SK-N-MC (cell line): ENCODE measurements at regions not wholly inside any gene's neighbourhood (a gene's known extent, or its start where the extent isn't known, plus 50 kb on each side); places are given as distances from the start of the nearest gene placed in this dataset.
A peak's percentile ranks its signal among the peaks of the same experiment; 100 is the strongest.

Experiments used
- DNase-seq: peaks from one replicate; pipeline ENCODE4 v3.0.0-alpha.2; 2011; ENCODE audit warnings: low read depth, low spot score
- H3K27ac ChIP-seq: fragments of 200-600 bp; sonication (generic); 2 replicates; pipeline ENCODE4 v1.5.1; 2016; ENCODE audit warnings: mixed run types
- H3K36me3 ChIP-seq: fragments of 200-600 bp; sonication (generic); 2 replicates; pipeline ENCODE4 v1.6.1; 2017; ENCODE audit warnings: antibody characterized with exemption, low read length, mixed read lengths; ENCODE audit not compliant: insufficient read depth
- H3K4me3 ChIP-seq: fragments of 200-600 bp; sonication (generic); 2 replicates; pipeline ENCODE4 v1.5.1; 2016
- H3K9ac ChIP-seq: fragments of 200-600 bp; sonication (generic); 2 replicates; pipeline ENCODE4 v1.8.0; 2017; ENCODE audit warnings: mixed run types, mixed read lengths; ENCODE audit not compliant: insufficient read length
- H3K9me3 ChIP-seq: fragments of 200-600 bp; sonication (generic); 2 replicates; pipeline ENCODE4 v1.6.1; 2017; ENCODE audit warnings: low read depth, mild to moderate bottlenecking, antibody characterized with exemption, low read length, moderate library complexity, mixed read lengths
- EZH2 ChIP-seq: fragments of 200-600 bp; sonication (generic); IDR thresholded peaks from one replicate; pipeline ENCODE4 v1.6.1; 2017; ENCODE audit warnings: antibody characterized with exemption
- FOXP2 ChIP-seq: optimal IDR thresholded peaks from 2 replicates; pipeline ENCODE3; 2011; ENCODE audit warnings: mild to moderate bottlenecking, moderate library complexity; ENCODE audit not compliant: insufficient read depth; ENCODE audit errors: extremely low read length, control extremely low read depth
- POLR2AphosphoS5 ChIP-seq: IDR thresholded peaks from 2 replicates; pipeline ENCODE4 v1.6.1; 2012; ENCODE audit warnings: mild to moderate bottlenecking, low read depth, low read length, borderline replicate concordance

DNA sequence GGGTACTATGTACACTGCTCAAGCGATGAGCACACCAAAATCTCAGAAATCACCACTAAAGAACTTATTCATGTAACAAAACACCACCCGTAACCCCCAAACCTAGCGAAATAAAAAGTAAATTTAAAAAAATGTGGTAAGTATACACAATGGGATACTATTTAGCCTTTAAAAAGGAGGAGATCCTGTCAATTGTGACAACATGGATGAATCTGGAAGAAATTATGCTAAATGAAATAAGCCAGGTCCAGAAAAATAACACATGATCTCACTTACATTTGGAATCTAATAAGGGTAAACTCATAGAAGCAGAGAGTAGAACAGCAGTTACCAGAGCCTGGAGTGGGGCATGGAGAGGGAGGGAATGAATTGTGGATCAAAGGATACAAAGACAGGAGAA lies 98.5 kb upstream of the SPATS2L start:
- H3K27ac ChIP-seq = no peak overlapping the region
- H3K9ac ChIP-seq = no peak overlapping the region
- no peak overlapping the region for H3K4me3 ChIP-seq
- TF ChIP-seq EZH2 = no peak
- no peak for TF ChIP-seq POLR2AphosphoS5
- TF ChIP-seq FOXP2 = no peak
- H3K36me3 ChIP-seq = no peaks in the 10 kb centered on the region
- no peak for DNase-seq
- no peaks in the 10 kb centered on the region for H3K9me3 ChIP-seq

DNA sequence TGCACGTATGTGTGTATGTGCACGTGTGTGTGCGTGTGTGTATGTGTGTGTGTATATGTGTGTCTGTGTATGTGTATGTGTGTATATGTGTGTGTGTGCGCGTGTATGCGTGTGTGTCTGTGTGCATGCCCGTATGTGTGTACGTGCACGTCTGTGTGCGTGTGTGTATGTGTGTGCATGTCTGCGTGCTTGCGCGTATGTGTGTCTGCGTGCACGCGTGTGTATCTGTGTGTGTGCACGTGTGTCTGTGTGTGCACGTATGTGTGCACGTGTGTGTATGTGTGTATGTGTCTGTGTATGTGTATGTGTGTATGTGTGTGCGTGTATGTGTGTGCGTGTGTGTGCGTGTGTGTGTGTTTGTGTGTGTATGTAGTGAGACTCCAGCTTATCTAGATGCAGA lies 97.5 kb upstream of the SPATS2L start:
- H3K4me3 ChIP-seq = no peak overlapping the region
- no peak for DNase-seq
- H3K9ac ChIP-seq = no peak overlapping the region
- TF ChIP-seq EZH2 = no peak
- no peak for TF ChIP-seq POLR2AphosphoS5
- no peak for TF ChIP-seq FOXP2
- H3K36me3 ChIP-seq = no peaks in the 10 kb centered on the region
- H3K27ac ChIP-seq = no peak overlapping the region
- H3K9me3 ChIP-seq = no peaks in the 10 kb centered on the region

DNA sequence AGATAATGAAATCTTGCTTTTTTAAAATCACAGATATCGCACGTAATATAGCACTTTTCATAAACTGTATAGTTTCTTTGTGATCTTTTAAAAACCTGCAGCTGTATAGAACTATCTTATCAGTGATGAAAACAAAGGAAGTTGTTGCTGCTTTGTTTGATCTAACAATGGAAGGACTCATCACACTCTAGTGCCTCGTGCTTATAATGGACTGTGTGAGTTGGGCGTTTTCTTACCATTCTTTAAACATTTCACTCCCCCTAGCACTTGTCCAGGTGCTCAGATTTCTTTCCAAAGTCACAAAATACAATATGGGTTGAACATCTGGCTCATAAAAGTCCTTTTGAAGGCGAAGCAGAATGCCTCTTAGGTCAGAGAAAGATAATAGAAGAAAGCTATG lies 94.8 kb upstream of the SPATS2L start:
- H3K36me3 ChIP-seq = no peaks in the 10 kb centered on the region
- no peaks in the 10 kb centered on the region for H3K9me3 ChIP-seq
- no peak overlapping the region for H3K9ac ChIP-seq
- H3K4me3 ChIP-seq = no peak overlapping the region
- H3K27ac ChIP-seq = no peak overlapping the region
- TF ChIP-seq EZH2 (no peak), POLR2AphosphoS5 (no peak), FOXP2 (no peak)
- no peak for DNase-seq

DNA sequence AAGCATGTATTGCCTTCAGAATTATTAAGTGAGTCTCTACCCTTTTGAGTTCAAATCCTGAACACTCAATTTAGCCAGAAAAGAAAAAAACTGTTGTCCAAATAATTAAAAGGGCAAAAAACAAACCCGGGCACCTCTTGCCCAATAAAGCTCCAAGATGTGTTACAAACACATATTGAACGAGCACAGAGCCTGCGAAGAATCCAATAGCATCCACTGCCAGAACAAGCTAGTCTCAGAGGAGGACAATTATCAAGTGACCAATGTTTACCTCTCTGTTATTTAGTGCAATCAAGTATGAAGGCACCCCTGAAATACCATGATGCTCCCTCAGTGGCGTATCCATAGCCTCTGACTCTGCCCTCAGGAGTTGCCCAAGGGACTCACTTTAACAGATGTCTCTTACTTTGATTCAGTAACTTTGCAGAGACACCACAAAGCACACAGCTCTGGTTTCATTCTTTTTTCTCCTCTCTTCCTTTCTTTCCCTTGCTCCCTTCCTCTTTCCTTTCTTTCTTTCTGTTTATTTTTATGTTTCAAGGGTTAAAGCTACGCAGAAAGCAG lies 93.5 kb upstream of the SPATS2L start:
- Histone ChIP-seq H3K27ac (no peak overlapping the region), H3K9me3 (no peaks in the 10 kb centered on the region), H3K4me3 (no peak overlapping the region), H3K9ac (no peak overlapping the region), H3K36me3 (no peaks in the 10 kb centered on the region)
- TF ChIP-seq POLR2AphosphoS5 (no peak), EZH2 (no peak)
- DNase-seq = no peak

DNA sequence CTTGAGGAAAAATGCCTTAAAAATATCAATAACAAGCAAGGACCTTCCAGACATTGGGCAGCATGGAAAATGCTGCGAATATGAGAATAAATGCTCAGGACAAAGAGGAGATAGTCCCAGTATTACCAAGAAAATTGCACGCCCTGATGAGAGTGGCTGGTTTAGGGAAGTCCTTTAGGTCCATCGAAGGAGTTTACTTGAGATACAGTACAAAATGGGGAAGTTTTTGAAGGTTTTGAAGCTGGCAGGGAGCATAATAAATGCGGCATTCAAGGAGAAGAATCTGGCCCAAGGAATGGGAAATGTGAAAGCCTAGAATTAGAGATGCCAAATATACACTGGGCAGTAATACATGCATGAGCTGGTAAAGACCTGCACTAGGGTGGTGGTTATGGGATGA lies 90.2 kb upstream of the SPATS2L start:
- no peak for TF ChIP-seq EZH2
- no peak for TF ChIP-seq FOXP2
- TF ChIP-seq POLR2AphosphoS5 = no peak
- Histone ChIP-seq H3K4me3 (no peak overlapping the region), H3K9ac (no peak overlapping the region), H3K27ac (no peak overlapping the region), H3K9me3 (no peaks in the 10 kb centered on the region), H3K36me3 (no peaks in the 10 kb centered on the region)
- DNase-seq = no peak

DNA sequence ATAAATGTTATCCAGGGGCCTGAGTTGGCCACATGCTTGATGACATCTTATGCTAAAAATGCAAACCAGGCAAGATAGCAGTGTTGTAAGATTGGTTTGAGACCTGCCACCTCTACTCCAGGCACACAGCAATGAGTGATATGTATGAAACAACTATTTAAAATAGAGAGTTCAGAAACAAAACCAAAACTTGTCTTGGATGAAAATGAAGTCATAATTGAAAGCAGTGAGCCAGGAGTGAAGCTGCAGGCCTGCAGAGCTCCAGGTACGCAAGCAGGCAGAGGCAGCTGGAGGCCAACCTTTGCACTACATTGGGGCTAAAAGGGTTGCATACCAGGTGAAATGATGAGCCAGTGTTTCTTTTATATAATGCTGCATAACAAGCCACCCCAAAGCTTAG lies 89.2 kb upstream of the SPATS2L start:
- H3K27ac ChIP-seq = no peak overlapping the region
- no peak overlapping the region for H3K4me3 ChIP-seq
- DNase-seq = no peak
- H3K36me3 ChIP-seq = no peaks in the 10 kb centered on the region
- H3K9ac ChIP-seq = no peak overlapping the region
- TF ChIP-seq EZH2 = no peak
- no peak for TF ChIP-seq FOXP2
- no peak for TF ChIP-seq POLR2AphosphoS5
- no peaks in the 10 kb centered on the region for H3K9me3 ChIP-seq

DNA sequence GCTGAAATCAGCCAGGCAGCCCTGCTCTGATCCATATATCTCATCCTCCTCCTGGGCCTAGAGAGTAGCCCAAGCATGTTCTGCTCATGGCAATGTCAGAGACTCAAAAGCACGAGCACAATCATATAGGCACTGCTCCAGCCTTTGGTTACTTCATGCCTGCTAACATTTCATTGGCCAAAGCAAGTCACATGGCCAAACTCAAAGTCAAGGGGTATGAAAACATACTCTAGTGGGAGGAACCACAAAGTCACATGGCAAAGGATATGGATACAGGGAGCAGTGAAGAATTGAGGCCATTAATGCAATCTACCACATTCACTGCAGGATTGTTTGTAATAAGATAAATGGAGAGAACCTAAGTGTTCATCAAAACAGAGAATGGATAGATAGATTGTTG lies 87.8 kb upstream of the SPATS2L start:
- DNase-seq = no peak
- Histone ChIP-seq H3K36me3 (no peaks in the 10 kb centered on the region), H3K27ac (no peak overlapping the region), H3K9ac (no peak overlapping the region), H3K9me3 (no peaks in the 10 kb centered on the region), H3K4me3 (no peak overlapping the region)
- TF ChIP-seq FOXP2 (no peak), POLR2AphosphoS5 (no peak), EZH2 (no peak)

DNA sequence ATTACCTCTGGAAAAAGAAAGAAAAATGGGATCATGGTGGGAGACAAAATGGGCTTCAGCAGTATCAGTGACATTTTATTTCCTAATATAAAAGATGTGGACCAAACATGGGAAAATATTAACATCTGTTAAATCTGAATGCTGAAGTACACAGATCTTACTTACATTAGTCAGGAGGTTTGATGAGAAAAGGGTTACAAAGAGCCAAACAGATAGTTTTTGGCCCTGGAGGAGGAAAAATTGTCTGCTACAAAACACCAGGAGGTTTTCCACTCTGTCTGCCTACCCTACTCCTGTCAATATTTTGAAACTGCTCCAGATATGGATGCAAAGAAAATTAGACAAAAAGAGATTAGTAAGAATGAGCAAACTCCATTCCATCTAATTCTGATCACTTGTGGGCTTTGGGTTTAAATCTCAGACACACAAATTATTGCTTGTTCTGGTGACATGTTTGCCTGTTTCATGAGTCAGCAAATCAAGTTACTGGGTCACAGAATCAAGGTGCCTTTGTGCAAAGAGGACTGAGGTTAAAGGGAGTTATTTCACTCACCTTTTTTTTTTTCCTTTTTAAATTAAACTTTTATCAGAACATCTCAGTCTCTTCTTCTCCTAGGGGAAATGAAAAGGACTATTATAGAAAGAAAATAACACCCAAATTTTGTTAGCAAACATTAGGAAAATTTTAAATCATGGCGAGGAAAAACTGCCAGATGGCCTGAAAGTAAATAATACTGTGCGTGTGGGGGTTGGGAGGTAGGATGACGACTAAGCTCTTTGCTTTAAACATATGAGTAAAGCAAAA lies 87.0 kb upstream of the SPATS2L start:
- DNase-seq = no peak
- H3K36me3 ChIP-seq = no peaks in the 10 kb centered on the region
- TF ChIP-seq FOXP2 (no peak), EZH2 (no peak), POLR2AphosphoS5 (no peak)
- peak overlapping the region; percentile 35 for H3K9ac ChIP-seq
- no peak overlapping the region for H3K4me3 ChIP-seq
- H3K9me3 ChIP-seq = no peaks in the 10 kb centered on the region
- peak overlapping the region; percentile 13; the same call in 1 of the 2 replicates for H3K27ac ChIP-seq
